ENCODE measurements at regions not wholly inside any gene's neighbourhood (a gene's known extent, or its start where the extent isn't known, plus 50 kb on each side); places are given as distances from the start of the nearest gene placed in this dataset.
A peak's percentile ranks its signal among the peaks of the same experiment; 100 is the strongest.
"Not testable (repeated sequence)": the region's sequence is repeated elsewhere in the genome, so short reads cannot be mapped to it uniquely, and the experiment has no call there.

DNA sequence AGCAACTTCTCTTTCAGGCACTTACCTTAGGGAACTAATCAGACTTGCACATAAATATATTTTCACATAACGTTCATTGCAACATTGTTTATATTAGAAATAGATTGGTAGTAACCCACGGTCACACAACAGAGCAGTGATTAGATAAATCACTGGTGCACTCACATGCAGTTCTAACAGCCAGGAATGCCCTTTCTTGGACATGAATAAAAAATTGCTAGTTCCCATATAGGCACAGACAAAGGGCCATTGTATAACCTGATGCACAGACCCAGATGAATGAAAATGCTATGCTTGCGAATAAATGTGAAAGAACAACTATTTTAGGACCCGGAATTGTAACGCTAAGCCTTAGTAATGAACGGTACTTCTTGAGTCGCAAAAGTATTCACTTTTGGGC, 63.9 kb downstream of the SPANXB1 start:
- intact Hi-C loops (cut with DNase I): not testable (repeated sequence)

GRCh38 chrX:141084130-141084529, 81.7 kb downstream of the SPANXB1 start:
- ATAC-seq; intact Hi-C loops (cut with DNase I): not testable (repeated sequence)
- peak; percentile 10 for DNase-seq

More for the DNA sequence above, 63.9 kb downstream of the SPANXB1 start:
- ATAC-seq, DNase-seq: not testable (repeated sequence)

DNA sequence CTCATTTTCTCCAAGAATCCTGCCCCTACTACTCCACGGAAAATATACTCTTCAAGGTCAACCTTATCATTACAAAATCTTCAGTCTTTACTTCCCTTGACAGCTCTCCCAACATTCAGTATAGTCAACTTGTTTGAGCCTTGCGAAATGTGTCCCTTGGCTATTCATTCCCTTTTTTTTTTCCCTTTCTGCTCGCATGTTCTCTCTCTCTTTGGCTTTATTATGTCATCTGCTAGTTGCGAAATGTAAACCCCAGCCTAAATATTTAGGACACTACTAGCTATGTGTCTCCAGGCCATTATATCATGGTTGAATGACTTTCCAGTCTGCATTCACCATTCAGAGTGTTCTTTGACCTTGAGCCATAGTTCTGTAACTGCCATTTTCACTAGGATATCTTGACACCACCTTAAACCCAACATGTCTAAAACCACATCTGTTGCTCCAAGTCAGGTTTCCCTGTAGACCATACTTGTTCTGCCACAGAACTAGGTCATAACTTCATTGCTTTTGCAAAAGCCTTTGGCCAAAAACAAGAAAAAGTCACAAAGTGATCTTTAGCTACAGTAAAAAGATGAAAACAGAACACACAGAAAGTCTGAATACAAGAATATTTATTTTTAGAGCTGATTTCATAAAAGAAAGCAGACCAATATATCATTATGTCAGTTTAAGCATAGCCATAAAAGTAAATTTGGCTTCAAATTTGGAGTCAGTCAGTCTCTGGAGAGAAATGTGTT, 73.0 kb downstream of the LDOC1 start:
- ATAC-seq; intact Hi-C loops (cut with DNase I); DNase-seq: not testable (repeated sequence)

DNA sequence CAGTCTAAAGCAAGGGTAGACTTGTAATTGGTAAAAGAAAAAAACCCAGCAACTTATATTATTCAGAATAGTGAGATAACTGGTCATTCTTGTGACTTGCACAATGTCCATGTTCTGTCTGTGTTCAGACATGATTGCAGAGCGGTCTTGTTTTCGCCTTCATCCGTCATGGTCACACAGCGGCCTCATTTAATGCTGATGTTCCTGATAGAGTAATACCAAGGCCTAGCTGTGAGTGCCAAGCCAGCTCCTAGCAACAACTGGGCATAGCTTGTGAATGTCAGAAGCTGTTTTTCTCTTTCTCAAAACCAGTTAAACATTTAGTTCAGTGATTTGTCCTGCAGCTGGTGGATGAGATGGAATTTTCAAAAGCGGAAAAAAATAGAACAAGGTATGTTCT, 65.7 kb downstream of the LDOC1 start:
- DNase-seq; ATAC-seq; intact Hi-C loops (cut with DNase I): not testable (repeated sequence)

All from left cardiac atrium (tissue), 4 donors.